ENCODE measurements at regions not wholly inside any gene's neighbourhood (a gene's known extent, or its start where the extent isn't known, plus 50 kb on each side); places are given as distances from the start of the nearest gene placed in this dataset.
A peak's percentile ranks its signal among the peaks of the same experiment; 100 is the strongest.

DNA sequence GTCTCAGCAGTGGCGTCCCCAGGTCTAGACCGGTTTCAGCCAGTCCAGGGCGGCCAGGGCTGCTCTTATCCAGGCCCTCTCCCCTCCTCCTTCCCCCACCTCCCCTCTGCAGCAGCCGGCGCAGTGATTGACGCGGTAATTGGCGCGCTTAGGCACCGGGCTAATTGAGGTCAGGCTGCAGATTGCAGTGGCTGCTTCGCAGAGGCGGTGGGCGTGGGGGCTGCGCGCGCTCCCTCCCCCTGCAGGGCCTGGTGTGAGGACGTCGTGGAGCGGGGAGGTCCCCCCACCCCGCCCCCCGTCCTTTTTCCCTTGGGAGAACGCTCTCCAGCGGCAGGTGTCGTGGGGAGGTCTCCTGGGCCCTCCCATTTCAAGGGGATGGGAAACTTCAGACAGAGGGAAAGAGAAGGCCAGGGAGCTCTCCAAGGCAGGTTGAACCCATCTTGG is 70.4 kb upstream of the BLCAP start:
- H3K27ac ChIP-seq (ENCODE audit: low read depth), result no peak overlapping the region
- no peaks in the 10 kb centered on the region for H3K9me3 Mint-ChIP-seq
- H3K4me1 Mint-ChIP-seq, result peaks cover 12% of the 10 kb centered on the region
- H4K20me1 ChIP-seq (replicated peaks; ENCODE audit: insufficient read depth), result no peaks in the 10 kb centered on the region
- peak overlapping the region; percentile 47; the same call in 2 of the 3 replicates for H3K4me3 Mint-ChIP-seq
- peak overlapping the region; percentile 95 for H2AFZ ChIP-seq
- ATAC-seq, result peak; percentile 96
- 0 out of 2 replicates have a peak, but pooled peaks cover 3% of the 10 kb centered on the region for H3K9me2 ChIP-seq (ENCODE audit: insufficient read depth)
- TF ChIP-seq CREB1 (CRISPR knock-in tag; IDR thresholded peaks at IDR 0.05; ENCODE audit: low read depth) (peak; percentile 80), ZNF331 (CRISPR knock-in tag; IDR thresholded peaks at IDR 0.05; ENCODE audit: low read depth) (no peak), POLR2AphosphoS5 (IDR thresholded peaks at IDR 0.05; ENCODE audit: low read depth) (peak; percentile 37; the same call in 1 of the 2 replicates)
- peak overlapping the region; percentile 61 for H3K4me3 ChIP-seq
- H3K4me1 ChIP-seq (ENCODE audit: insufficient read depth), result peaks cover 12% of the 10 kb centered on the region
- H3K27me3 Mint-ChIP-seq (ENCODE audit: insufficient read depth, low read depth, poor library complexity), result peaks cover 4% of the 10 kb centered on the region
- peak overlapping the region; percentile 80; the same call in 1 of the 2 replicates for H3K27ac Mint-ChIP-seq
- peak overlapping the region; percentile 91 for H3K4me2 ChIP-seq
- no peaks in the 10 kb centered on the region for H3F3A ChIP-seq (replicated peaks; ENCODE audit: low read depth)
- H3K36me3 ChIP-seq (ENCODE audit: insufficient read depth), result no peaks in the 10 kb centered on the region
- H3K79me2 ChIP-seq (replicated peaks; ENCODE audit: insufficient read depth), result no peaks in the 10 kb centered on the region
- no peaks in the 10 kb centered on the region for H3K27me3 ChIP-seq (ENCODE audit: insufficient read depth)
- DNase-seq (ENCODE audit: low spot score), result peak; percentile 81
- H3K36me3 Mint-ChIP-seq (ENCODE audit: low read depth), result no peaks in the 10 kb centered on the region

DNA sequence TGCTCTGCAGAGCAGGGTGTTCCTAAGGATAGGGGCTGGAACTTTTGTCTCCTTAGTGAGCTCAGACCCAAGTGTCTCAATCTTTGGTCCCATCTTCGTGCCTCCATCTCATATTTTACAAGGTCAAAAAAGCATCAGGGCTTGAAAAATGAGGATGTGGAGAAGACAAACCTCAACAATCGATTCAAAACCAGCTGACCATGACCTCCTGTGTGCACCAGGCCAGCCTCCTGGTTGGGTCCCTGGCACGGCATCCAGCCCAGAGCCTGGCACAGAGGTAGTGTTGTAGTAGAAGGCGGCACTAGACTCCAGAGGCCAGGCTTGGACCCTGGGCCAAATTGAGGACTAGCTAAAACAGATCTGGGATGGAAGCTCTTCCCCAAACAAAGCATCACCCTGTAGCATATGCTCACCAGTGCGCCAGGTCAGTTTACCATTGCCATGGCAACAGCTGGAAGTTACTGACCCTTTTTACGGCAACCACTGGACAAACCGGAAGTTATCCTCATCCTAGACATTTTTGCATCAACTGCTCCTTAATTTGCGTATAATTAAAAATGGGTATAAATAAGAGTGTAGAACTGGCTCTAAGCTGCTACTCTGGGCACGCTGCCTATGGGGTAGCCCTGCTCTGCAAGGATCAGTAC is 69.3 kb upstream of the BLCAP start:
- Mint-ChIP-seq H3K4me3 (no peak overlapping the region), H3K4me1 (peaks cover 12% of the 10 kb centered on the region), H3K36me3 (ENCODE audit: low read depth) (no peaks in the 10 kb centered on the region), H3K27ac (no peak overlapping the region), H3K9me3 (no peaks in the 10 kb centered on the region), H3K27me3 (ENCODE audit: insufficient read depth, low read depth, poor library complexity) (peaks cover 4% of the 10 kb centered on the region)
- no peaks in the 10 kb centered on the region for H4K20me1 ChIP-seq (replicated peaks; ENCODE audit: insufficient read depth)
- ATAC-seq (no peak), DNase-seq (ENCODE audit: low spot score) (no peak)
- no peak overlapping the region for H3K27ac ChIP-seq (ENCODE audit: low read depth)
- H3F3A ChIP-seq (replicated peaks; ENCODE audit: low read depth), result no peaks in the 10 kb centered on the region
- H3K27me3 ChIP-seq (ENCODE audit: insufficient read depth), result no peaks in the 10 kb centered on the region
- H2AFZ ChIP-seq, result no peak overlapping the region; the same call in 1 of the 2 replicates
- peaks cover 12% of the 10 kb centered on the region for H3K4me1 ChIP-seq (ENCODE audit: insufficient read depth)
- H3K4me2 ChIP-seq, result no peak overlapping the region
- H3K4me3 ChIP-seq, result no peak overlapping the region
- H3K9me2 ChIP-seq (ENCODE audit: insufficient read depth), result 0 out of 2 replicates have a peak, but pooled peaks cover 3% of the 10 kb centered on the region
- no peaks in the 10 kb centered on the region for H3K79me2 ChIP-seq (replicated peaks; ENCODE audit: insufficient read depth)
- no peaks in the 10 kb centered on the region for H3K36me3 ChIP-seq (ENCODE audit: insufficient read depth)
- TF ChIP-seq ZNF331 (CRISPR knock-in tag; IDR thresholded peaks at IDR 0.05; ENCODE audit: low read depth), result no peak
- TF ChIP-seq ZNF114 (CRISPR knock-in tag; IDR thresholded peaks at IDR 0.05), result no peak
- TF ChIP-seq, protein P1, sequence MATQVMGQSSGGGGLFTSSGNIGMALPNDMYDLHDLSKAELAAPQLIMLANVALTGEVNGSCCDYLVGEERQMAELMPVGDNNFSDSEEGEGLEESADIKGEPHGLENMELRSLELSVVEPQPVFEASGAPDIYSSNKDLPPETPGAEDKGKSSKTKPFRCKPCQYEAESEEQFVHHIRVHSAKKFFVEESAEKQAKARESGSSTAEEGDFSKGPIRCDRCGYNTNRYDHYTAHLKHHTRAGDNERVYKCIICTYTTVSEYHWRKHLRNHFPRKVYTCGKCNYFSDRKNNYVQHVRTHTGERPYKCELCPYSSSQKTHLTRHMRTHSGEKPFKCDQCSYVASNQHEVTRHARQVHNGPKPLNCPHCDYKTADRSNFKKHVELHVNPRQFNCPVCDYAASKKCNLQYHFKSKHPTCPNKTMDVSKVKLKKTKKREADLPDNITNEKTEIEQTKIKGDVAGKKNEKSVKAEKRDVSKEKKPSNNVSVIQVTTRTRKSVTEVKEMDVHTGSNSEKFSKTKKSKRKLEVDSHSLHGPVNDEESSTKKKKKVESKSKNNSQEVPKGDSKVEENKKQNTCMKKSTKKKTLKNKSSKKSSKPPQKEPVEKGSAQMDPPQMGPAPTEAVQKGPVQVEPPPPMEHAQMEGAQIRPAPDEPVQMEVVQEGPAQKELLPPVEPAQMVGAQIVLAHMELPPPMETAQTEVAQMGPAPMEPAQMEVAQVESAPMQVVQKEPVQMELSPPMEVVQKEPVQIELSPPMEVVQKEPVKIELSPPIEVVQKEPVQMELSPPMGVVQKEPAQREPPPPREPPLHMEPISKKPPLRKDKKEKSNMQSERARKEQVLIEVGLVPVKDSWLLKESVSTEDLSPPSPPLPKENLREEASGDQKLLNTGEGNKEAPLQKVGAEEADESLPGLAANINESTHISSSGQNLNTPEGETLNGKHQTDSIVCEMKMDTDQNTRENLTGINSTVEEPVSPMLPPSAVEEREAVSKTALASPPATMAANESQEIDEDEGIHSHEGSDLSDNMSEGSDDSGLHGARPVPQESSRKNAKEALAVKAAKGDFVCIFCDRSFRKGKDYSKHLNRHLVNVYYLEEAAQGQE (IDR thresholded peaks at IDR 0.05; ENCODE audit: unreplicated experiment), result no peak
- TF ChIP-seq STAT1 (IDR thresholded peaks at IDR 0.05; ENCODE audit: unreplicated experiment), result no peak
- no peak for TF ChIP-seq EZH2phosphoT487 (IDR thresholded peaks at IDR 0.05; ENCODE audit: unreplicated experiment)
- TF ChIP-seq, protein P2, sequence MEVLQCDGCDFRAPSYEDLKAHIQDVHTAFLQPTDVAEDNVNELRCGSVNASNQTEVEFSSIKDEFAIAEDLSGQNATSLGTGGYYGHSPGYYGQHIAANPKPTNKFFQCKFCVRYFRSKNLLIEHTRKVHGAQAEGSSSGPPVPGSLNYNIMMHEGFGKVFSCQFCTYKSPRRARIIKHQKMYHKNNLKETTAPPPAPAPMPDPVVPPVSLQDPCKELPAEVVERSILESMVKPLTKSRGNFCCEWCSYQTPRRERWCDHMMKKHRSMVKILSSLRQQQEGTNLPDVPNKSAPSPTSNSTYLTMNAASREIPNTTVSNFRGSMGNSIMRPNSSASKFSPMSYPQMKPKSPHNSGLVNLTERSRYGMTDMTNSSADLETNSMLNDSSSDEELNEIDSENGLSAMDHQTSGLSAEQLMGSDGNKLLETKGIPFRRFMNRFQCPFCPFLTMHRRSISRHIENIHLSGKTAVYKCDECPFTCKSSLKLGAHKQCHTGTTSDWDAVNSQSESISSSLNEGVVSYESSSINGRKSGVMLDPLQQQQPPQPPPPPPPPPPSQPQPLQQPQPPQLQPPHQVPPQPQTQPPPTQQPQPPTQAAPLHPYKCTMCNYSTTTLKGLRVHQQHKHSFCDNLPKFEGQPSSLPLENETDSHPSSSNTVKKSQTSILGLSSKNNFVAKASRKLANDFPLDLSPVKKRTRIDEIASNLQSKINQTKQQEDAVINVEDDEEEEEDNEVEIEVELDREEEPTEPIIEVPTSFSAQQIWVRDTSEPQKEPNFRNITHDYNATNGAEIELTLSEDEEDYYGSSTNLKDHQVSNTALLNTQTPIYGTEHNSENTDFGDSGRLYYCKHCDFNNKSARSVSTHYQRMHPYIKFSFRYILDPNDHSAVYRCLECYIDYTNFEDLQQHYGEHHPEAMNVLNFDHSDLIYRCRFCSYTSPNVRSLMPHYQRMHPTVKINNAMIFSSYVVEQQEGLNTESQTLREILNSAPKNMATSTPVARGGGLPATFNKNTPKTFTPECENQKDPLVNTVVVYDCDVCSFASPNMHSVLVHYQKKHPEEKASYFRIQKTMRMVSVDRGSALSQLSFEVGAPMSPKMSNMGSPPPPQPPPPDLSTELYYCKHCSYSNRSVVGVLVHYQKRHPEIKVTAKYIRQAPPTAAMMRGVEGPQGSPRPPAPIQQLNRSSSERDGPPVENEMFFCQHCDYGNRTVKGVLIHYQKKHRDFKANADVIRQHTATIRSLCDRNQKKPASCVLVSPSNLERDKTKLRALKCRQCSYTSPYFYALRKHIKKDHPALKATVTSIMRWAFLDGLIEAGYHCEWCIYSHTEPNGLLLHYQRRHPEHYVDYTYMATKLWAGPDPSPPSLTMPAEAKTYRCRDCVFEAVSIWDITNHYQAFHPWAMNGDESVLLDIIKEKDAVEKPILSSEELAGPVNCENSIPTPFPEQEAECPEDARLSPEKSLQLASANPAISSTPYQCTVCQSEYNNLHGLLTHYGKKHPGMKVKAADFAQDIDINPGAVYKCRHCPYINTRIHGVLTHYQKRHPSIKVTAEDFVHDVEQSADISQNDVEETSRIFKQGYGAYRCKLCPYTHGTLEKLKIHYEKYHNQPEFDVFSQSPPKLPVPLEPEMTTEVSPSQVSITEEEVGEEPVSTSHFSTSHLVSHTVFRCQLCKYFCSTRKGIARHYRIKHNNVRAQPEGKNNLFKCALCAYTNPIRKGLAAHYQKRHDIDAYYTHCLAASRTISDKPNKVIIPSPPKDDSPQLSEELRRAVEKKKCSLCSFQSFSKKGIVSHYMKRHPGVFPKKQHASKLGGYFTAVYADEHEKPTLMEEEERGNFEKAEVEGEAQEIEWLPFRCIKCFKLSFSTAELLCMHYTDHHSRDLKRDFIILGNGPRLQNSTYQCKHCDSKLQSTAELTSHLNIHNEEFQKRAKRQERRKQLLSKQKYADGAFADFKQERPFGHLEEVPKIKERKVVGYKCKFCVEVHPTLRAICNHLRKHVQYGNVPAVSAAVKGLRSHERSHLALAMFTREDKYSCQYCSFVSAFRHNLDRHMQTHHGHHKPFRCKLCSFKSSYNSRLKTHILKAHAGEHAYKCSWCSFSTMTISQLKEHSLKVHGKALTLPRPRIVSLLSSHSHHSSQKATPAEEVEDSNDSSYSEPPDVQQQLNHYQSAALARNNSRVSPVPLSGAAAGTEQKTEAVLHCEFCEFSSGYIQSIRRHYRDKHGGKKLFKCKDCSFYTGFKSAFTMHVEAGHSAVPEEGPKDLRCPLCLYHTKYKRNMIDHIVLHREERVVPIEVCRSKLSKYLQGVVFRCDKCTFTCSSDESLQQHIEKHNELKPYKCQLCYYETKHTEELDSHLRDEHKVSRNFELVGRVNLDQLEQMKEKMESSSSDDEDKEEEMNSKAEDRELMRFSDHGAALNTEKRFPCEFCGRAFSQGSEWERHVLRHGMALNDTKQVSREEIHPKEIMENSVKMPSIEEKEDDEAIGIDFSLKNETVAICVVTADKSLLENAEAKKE (CRISPR knock-in tag; IDR thresholded peaks at IDR 0.05), result no peak
- no peak for TF ChIP-seq CREB1 (CRISPR knock-in tag; IDR thresholded peaks at IDR 0.05; ENCODE audit: low read depth)
- no peak for TF ChIP-seq JUNB (IDR thresholded peaks at IDR 0.05; ENCODE audit: unreplicated experiment)
- no peak for TF ChIP-seq POLR2AphosphoS5 (IDR thresholded peaks at IDR 0.05; ENCODE audit: low read depth)
- no peak for TF ChIP-seq NANOG (IDR thresholded peaks at IDR 0.05; ENCODE audit: borderline replicate concordance)

All from GM23338 (cell line).